ENCODE measurements at regions not wholly inside any gene's neighbourhood (a gene's known extent, or its start where the extent isn't known, plus 50 kb on each side); places are given as distances from the start of the nearest gene placed in this dataset.

DNA sequence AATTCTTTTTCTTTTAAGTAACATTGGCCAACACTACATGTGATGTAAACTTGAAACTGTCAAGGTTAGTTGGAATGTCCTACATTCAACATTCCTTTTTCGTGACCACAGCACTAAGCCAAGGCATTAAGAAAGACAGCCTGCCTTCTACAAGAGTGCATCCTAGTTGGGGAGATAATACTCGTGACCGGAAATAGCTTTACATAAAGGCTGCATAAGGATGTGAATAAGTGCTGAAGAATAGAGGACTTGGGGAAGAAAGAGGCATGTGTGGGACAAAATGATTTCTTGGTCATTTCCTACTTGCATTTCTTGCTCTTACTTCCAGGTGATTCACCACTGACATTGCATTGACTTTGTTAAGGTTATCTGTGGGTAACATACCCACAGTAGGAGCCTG, 282.0 kb downstream of the DMRT2 start:
- POLR2A ChIA-PET = no interaction called here
- H4K20me1 ChIP-seq (ENCODE audit: insufficient read depth) = no peaks in the 10 kb centered on the region
- BruUV-seq (replicated peaks) = no TSS peak
- H2AFZ ChIP-seq (ENCODE audit: low read depth, low read length, poor library complexity, severe bottlenecking) = no peak overlapping the region
- no peak overlapping the region for H3K27ac ChIP-seq (ENCODE audit: low read depth, low read length)
- DNase-seq (ENCODE audit: low read depth, low spot score) = no peak
- H3K9me2 ChIP-seq (ENCODE audit: insufficient read depth) = no peaks in the 10 kb centered on the region
- RAD21 ChIA-PET (ENCODE audit: low non-redundant PET in 1 of 2, low total read pairs in 2 of 2, uncharacterized antibody in 2 of 2, unreplicated experiment in 2 of 2) = no interaction called here
- H3K4me2 ChIP-seq (ENCODE audit: low read length) = no peak overlapping the region
- no peak overlapping the region for H3K9ac ChIP-seq (ENCODE audit: low read length)
- peaks cover 0 to 14% of the 10 kb centered on the region in 2 experiments; a peak in 2 of 4 replicates for H3K9me3 ChIP-seq (ENCODE audit: control insufficient read depth in 1 of 2, insufficient read depth in 1 of 2, low read depth in 1 of 2, low read length in 2 of 2)
- no peaks in the 10 kb centered on the region for H3K36me3 ChIP-seq (ENCODE audit: control insufficient read depth in 1 of 2, insufficient read depth in 2 of 2, low read length in 2 of 2)
- no peaks in the 10 kb centered on the region for H3K79me2 ChIP-seq (ENCODE audit: insufficient read depth, low read length)
- H3K4me1 ChIP-seq (ENCODE audit: control insufficient read depth in 1 of 2, insufficient read depth in 2 of 2, low read length in 2 of 2) = no peaks in the 10 kb centered on the region
- no peaks in the 10 kb centered on the region for H3K27me3 ChIP-seq (ENCODE audit: insufficient read depth, low read length)
- no peak overlapping the region for H3K4me3 ChIP-seq (replicated peaks in 1 of 2; ENCODE audit: low read depth in 1 of 2, low read length in 2 of 2)
- CTCF ChIA-PET = no interaction called here
- no peak for TF ChIP-seq EGR1 (IDR thresholded peaks at IDR 0.05; ENCODE audit: low read depth)
- no peak for TF ChIP-seq SIN3A (IDR thresholded peaks at IDR 0.05; ENCODE audit: low read depth)
- TF ChIP-seq POLR2A (IDR thresholded peaks at IDR 0.05; ENCODE audit: borderline replicate concordance, extremely low read depth, insufficient read depth, insufficient read length) = no peak
- TF ChIP-seq ELF1 (IDR thresholded peaks at IDR 0.05; ENCODE audit: borderline replicate concordance, low read depth) = no peak
- TF ChIP-seq CEBPB (IDR thresholded peaks at IDR 0.05; ENCODE audit: low read depth) = no peak
- no peak for TF ChIP-seq TCF7L2 (IDR thresholded peaks at IDR 0.05; ENCODE audit: borderline replicate concordance, extremely low read depth, insufficient read depth, insufficient read length)
- TF ChIP-seq, protein P1, sequence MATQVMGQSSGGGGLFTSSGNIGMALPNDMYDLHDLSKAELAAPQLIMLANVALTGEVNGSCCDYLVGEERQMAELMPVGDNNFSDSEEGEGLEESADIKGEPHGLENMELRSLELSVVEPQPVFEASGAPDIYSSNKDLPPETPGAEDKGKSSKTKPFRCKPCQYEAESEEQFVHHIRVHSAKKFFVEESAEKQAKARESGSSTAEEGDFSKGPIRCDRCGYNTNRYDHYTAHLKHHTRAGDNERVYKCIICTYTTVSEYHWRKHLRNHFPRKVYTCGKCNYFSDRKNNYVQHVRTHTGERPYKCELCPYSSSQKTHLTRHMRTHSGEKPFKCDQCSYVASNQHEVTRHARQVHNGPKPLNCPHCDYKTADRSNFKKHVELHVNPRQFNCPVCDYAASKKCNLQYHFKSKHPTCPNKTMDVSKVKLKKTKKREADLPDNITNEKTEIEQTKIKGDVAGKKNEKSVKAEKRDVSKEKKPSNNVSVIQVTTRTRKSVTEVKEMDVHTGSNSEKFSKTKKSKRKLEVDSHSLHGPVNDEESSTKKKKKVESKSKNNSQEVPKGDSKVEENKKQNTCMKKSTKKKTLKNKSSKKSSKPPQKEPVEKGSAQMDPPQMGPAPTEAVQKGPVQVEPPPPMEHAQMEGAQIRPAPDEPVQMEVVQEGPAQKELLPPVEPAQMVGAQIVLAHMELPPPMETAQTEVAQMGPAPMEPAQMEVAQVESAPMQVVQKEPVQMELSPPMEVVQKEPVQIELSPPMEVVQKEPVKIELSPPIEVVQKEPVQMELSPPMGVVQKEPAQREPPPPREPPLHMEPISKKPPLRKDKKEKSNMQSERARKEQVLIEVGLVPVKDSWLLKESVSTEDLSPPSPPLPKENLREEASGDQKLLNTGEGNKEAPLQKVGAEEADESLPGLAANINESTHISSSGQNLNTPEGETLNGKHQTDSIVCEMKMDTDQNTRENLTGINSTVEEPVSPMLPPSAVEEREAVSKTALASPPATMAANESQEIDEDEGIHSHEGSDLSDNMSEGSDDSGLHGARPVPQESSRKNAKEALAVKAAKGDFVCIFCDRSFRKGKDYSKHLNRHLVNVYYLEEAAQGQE (IDR thresholded peaks at IDR 0.05; ENCODE audit: low read depth) = no peak
- no peak for TF ChIP-seq EZH2 (IDR thresholded peaks at IDR 0.05)
- intact Hi-C loops (cut with micrococcal nuclease) = no loop called here
- ATAC-seq = no peak

- no peaks in the 10 kb centered on the region for H3K9me2 ChIP-seq (ENCODE audit: insufficient read depth)
- no peak overlapping the region for H3K4me2 ChIP-seq (ENCODE audit: low read length)
- ChIA-PET RAD21 (ENCODE audit: low non-redundant PET in 1 of 2, low total read pairs in 2 of 2, uncharacterized antibody in 2 of 2, unreplicated experiment in 2 of 2) (no interaction called here), CTCF (no interaction called here), POLR2A (no interaction called here)
- no peaks in the 10 kb centered on the region for H4K20me1 ChIP-seq (ENCODE audit: insufficient read depth)
- no peak overlapping the region for H3K27ac ChIP-seq (ENCODE audit: low read depth, low read length)
- BruUV-seq (replicated peaks) = no TSS peak
- H2AFZ ChIP-seq (ENCODE audit: low read depth, low read length, poor library complexity, severe bottlenecking) = no peak overlapping the region
- intact Hi-C loops (cut with micrococcal nuclease) = no loop called here
- no peaks in the 10 kb centered on the region for H3K27me3 ChIP-seq (ENCODE audit: insufficient read depth, low read length)
- H3K9me3 ChIP-seq (ENCODE audit: control insufficient read depth in 1 of 2, insufficient read depth in 1 of 2, low read depth in 1 of 2, low read length in 2 of 2) = peaks cover 0 to 16% of the 10 kb centered on the region in 2 experiments; a peak in 2 of 4 replicates
- H3K36me3 ChIP-seq (ENCODE audit: control insufficient read depth in 1 of 2, insufficient read depth in 2 of 2, low read length in 2 of 2) = no peaks in the 10 kb centered on the region
- DNase-seq (ENCODE audit: low read depth, low spot score) = no peak
- H3K4me1 ChIP-seq (ENCODE audit: control insufficient read depth in 1 of 2, insufficient read depth in 2 of 2, low read length in 2 of 2) = no peaks in the 10 kb centered on the region
- no peak overlapping the region for H3K4me3 ChIP-seq (replicated peaks in 1 of 2; ENCODE audit: low read depth in 1 of 2, low read length in 2 of 2)
- ATAC-seq = no peak
- H3K79me2 ChIP-seq (ENCODE audit: insufficient read depth, low read length) = no peaks in the 10 kb centered on the region
- no peak overlapping the region for H3K9ac ChIP-seq (ENCODE audit: low read length)
- TF ChIP-seq ELF1 (IDR thresholded peaks at IDR 0.05; ENCODE audit: borderline replicate concordance, low read depth) = no peak
- TF ChIP-seq FOSL1 (IDR thresholded peaks at IDR 0.05; ENCODE audit: low read depth) = no peak
- TF ChIP-seq ZNF274 (IDR thresholded peaks at IDR 0.05; ENCODE audit: low read depth, low read length) = no peak
- TF ChIP-seq SIN3A (IDR thresholded peaks at IDR 0.05; ENCODE audit: low read depth) = no peak
- TF ChIP-seq POLR2AphosphoS5 (IDR thresholded peaks at IDR 0.05; ENCODE audit: low read depth, low read length) = no peak
- TF ChIP-seq POLR2A (IDR thresholded peaks at IDR 0.05; ENCODE audit: borderline replicate concordance, extremely low read depth, insufficient read depth, insufficient read length) = no peak
- TF ChIP-seq, protein P2, sequence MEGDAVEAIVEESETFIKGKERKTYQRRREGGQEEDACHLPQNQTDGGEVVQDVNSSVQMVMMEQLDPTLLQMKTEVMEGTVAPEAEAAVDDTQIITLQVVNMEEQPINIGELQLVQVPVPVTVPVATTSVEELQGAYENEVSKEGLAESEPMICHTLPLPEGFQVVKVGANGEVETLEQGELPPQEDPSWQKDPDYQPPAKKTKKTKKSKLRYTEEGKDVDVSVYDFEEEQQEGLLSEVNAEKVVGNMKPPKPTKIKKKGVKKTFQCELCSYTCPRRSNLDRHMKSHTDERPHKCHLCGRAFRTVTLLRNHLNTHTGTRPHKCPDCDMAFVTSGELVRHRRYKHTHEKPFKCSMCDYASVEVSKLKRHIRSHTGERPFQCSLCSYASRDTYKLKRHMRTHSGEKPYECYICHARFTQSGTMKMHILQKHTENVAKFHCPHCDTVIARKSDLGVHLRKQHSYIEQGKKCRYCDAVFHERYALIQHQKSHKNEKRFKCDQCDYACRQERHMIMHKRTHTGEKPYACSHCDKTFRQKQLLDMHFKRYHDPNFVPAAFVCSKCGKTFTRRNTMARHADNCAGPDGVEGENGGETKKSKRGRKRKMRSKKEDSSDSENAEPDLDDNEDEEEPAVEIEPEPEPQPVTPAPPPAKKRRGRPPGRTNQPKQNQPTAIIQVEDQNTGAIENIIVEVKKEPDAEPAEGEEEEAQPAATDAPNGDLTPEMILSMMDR (IDR thresholded peaks at IDR 0.05 in 2 of 3, conservative IDR thresholded peaks at IDR 0.05 in 1 of 3; ENCODE audit: borderline replicate concordance in 1 of 3, insufficient read depth in 1 of 3, low read depth in 2 of 3, low read length in 2 of 3) = no peak
- no peak for TF ChIP-seq RAD21 (IDR thresholded peaks at IDR 0.05; ENCODE audit: low read depth)
- no peak for TF ChIP-seq TCF7L2 (IDR thresholded peaks at IDR 0.05; ENCODE audit: borderline replicate concordance, extremely low read depth, insufficient read depth, insufficient read length)
Measured at GRCh38 chr9:1335174-1335573, 285.0 kb downstream of the DMRT2 start.

All from HCT116 (cell line).